ENCODE measurements at regions not wholly inside any gene's neighbourhood (a gene's known extent, or its start where the extent isn't known, plus 50 kb on each side); places are given as distances from the start of the nearest gene placed in this dataset.

GRCh38 chr4:131540256-131540655 lies 1608.8 kb upstream of the PCDH10 start:
- H3K27ac ChIP-seq: no peak overlapping the region
- 29% methylated on average over 3 of the region's 3 CpGs for WGBS (ENCODE audit: missing lambda C conversion rate)
- DNase-seq (ENCODE audit: low read depth in 1 of 2, low spot score in 1 of 2) (no peak), FAIRE-seq (no peak), ATAC-seq (no peak)
- TF ChIP-seq PBX3 (IDR thresholded peaks at IDR 0.05) (no peak), ESRRA (IDR thresholded peaks at IDR 0.05; ENCODE audit: borderline replicate concordance, low read length) (no peak), JUN (IDR thresholded peaks at IDR 0.05) (no peak), ELK1 (IDR thresholded peaks at IDR 0.05; ENCODE audit: low read depth, low read length) (no peak), CEBPB (IDR thresholded peaks at IDR 0.05) (no peak), TFCP2L1 (CRISPR knock-in tag; IDR thresholded peaks at IDR 0.05) (no peak), ZC3H11A (IDR thresholded peaks at IDR 0.05) (no peak), RARB (CRISPR knock-in tag; IDR thresholded peaks at IDR 0.05) (no peak), CTCF (IDR thresholded peaks at IDR 0.05) (no peak), KDM5A (IDR thresholded peaks at IDR 0.05) (no peak), CBX2 (IDR thresholded peaks at IDR 0.05; ENCODE audit: borderline replicate concordance, low read depth) (no peak), BHLHE40 (IDR thresholded peaks at IDR 0.05; ENCODE audit: low read depth, low read length) (no peak), TP53 (CRISPR knock-in tag; IDR thresholded peaks at IDR 0.05) (no peak), PHF8 (IDR thresholded peaks at IDR 0.05; ENCODE audit: borderline replicate concordance, low read depth) (no peak), RAD21 (conservative IDR thresholded peaks at IDR 0.05 in 1 of 2, IDR thresholded peaks at IDR 0.05 in 1 of 2) (no peak)
- H3K4me2 ChIP-seq: no peak overlapping the region
- H3K4me1 ChIP-seq: no peaks in the 10 kb centered on the region
- ChIA-PET POLR2A (no interaction called here), CTCF (no interaction called here)
- no peak overlapping the region for H3K4me3 ChIP-seq
- no peaks in the 10 kb centered on the region for H3K9me3 ChIP-seq

- H3K4me3 ChIP-seq: no peak overlapping the region
- FAIRE-seq: no peak
- POLR2A ChIA-PET: no interaction called here
These were observed 1601.5 kb upstream of the PCDH10 start for GRCh38 chr4:131547506-131547981.

GRCh38 chr4:131551306-131551705 lies 1597.8 kb upstream of the PCDH10 start:
- FAIRE-seq (no peak), DNase-seq (ENCODE audit: low read depth in 1 of 2, low spot score in 1 of 2) (no peak), ATAC-seq (no peak)
- Histone ChIP-seq H3K4me2 (no peak overlapping the region), H3K9me3 (no peaks in the 10 kb centered on the region), H3K27ac (no peak overlapping the region), H3K4me3 (no peak overlapping the region), H3K4me1 (no peaks in the 10 kb centered on the region)
- POLR2A ChIA-PET: no interaction called here
- 72% methylated on average over 1 of the region's 1 CpG for WGBS (ENCODE audit: missing lambda C conversion rate)
- CTCF ChIA-PET: no interaction called here
- no peak for TF ChIP-seq POLR2A (IDR thresholded peaks at IDR 0.05; ENCODE audit: low read length)
- TF ChIP-seq EHMT2 (IDR thresholded peaks at IDR 0.05; ENCODE audit: low read depth): no peak
- no peak for TF ChIP-seq NPAS2 (CRISPR knock-in tag; IDR thresholded peaks at IDR 0.05; ENCODE audit: borderline replicate concordance)
- no peak for TF ChIP-seq CBX2 (IDR thresholded peaks at IDR 0.05; ENCODE audit: borderline replicate concordance, low read depth)
- no peak for TF ChIP-seq GATA3 (IDR thresholded peaks at IDR 0.05; ENCODE audit: borderline replicate concordance)
- TF ChIP-seq HEYL (CRISPR knock-in tag; IDR thresholded peaks at IDR 0.05): no peak
- TF ChIP-seq NFE2L2 (conservative IDR thresholded peaks at IDR 0.05; ENCODE audit: low read length): no peak
- TF ChIP-seq HMGXB4 (CRISPR knock-in tag; IDR thresholded peaks at IDR 0.05; ENCODE audit: borderline replicate concordance): no peak
- no peak for TF ChIP-seq ATOH8 (CRISPR knock-in tag; IDR thresholded peaks at IDR 0.05; ENCODE audit: low read depth)
- no peak for TF ChIP-seq MAFK (IDR thresholded peaks at IDR 0.05; ENCODE audit: partially characterized antibody)
- TF ChIP-seq HOXA7 (CRISPR knock-in tag; IDR thresholded peaks at IDR 0.05): no peak
- no peak for TF ChIP-seq HOXB5 (CRISPR knock-in tag; IDR thresholded peaks at IDR 0.05)
- no peak for TF ChIP-seq USF2 (IDR thresholded peaks at IDR 0.05)

More at GRCh38 chr4:131547506-131547981, 1601.5 kb upstream of the PCDH10 start:
- Histone ChIP-seq H3K27ac (no peak overlapping the region), H3K4me2 (no peak overlapping the region), H3K9me3 (no peaks in the 10 kb centered on the region), H3K4me1 (no peaks in the 10 kb centered on the region)
- ATAC-seq (no peak), DNase-seq (ENCODE audit: low read depth in 1 of 2, low spot score in 1 of 2) (no peak)
- 24% methylated on average over 7 of the region's 7 CpGs for WGBS (ENCODE audit: missing lambda C conversion rate)
- CTCF ChIA-PET: no interaction called here
- TF ChIP-seq ZC3H11A (IDR thresholded peaks at IDR 0.05): no peak
- TF ChIP-seq RCOR1 (IDR thresholded peaks at IDR 0.05; ENCODE audit: low read depth, low read length): no peak
- TF ChIP-seq SMC3 (IDR thresholded peaks at IDR 0.05): no peak
- TF ChIP-seq RNF2 (IDR thresholded peaks at IDR 0.05; ENCODE audit: borderline replicate concordance, low read depth): no peak
- TF ChIP-seq CEBPB (IDR thresholded peaks at IDR 0.05): no peak
- TF ChIP-seq RARB (CRISPR knock-in tag; IDR thresholded peaks at IDR 0.05): no peak
- TF ChIP-seq CBX8 (IDR thresholded peaks at IDR 0.05): no peak
- no peak for TF ChIP-seq NFE2L2 (conservative IDR thresholded peaks at IDR 0.05; ENCODE audit: low read length)
- TF ChIP-seq RAD21 (conservative IDR thresholded peaks at IDR 0.05 in 1 of 2, IDR thresholded peaks at IDR 0.05 in 1 of 2): no peak

All from A549 (cell line).